Muscle of leg (tissue), 3 donors: ENCODE measurements at regions not wholly inside any gene's neighbourhood (a gene's known extent, or its start where the extent isn't known, plus 50 kb on each side); places are given as distances from the start of the nearest gene placed in this dataset.
A peak's percentile ranks its signal among the peaks of the same experiment; 100 is the strongest.
"Not testable (repeated sequence)": the region's sequence is repeated elsewhere in the genome, so short reads cannot be mapped to it uniquely, and the experiment has no call there.

ENCODE experiments used
- DNase-seq: peaks from one replicate; pipeline ENCODE4 v3.0.0; 2013
- H3K27ac ChIP-seq: one replicate; pipeline ENCODE4 v1.5.1; 2013; ENCODE audit warnings: mild to moderate bottlenecking, low read length, control low read depth
- H3K27me3 ChIP-seq: one replicate; pipeline ENCODE4 v1.6.1; 2013; ENCODE audit warnings: low read length; ENCODE audit not compliant: control insufficient read depth, insufficient read depth
- H3K36me3 ChIP-seq: one replicate; pipeline ENCODE4 v1.6.1; 2013; ENCODE audit warnings: low read length; ENCODE audit not compliant: control insufficient read depth, insufficient read depth
- H3K4me1 ChIP-seq: one replicate; pipeline ENCODE4 v1.6.1; 2013; ENCODE audit warnings: low read length; ENCODE audit not compliant: control insufficient read depth, insufficient read depth
- H3K4me3 ChIP-seq: one replicate; pipeline ENCODE4 v1.5.1; 2013; ENCODE audit warnings: low read length, control low read depth
- H3K9me3 ChIP-seq: replicated peaks from 2 replicates; pipeline ENCODE4 v1.6.1; 2013; ENCODE audit warnings: low read depth, low read length; ENCODE audit not compliant: control insufficient read depth
- WGBS: methylation state at CpG from one replicate; pipeline ENCODE4 v1.1.5; 2013; ENCODE audit warnings: missing lambda C conversion rate; ENCODE audit not compliant: insufficient coverage; 5-methylcytosine and 5-hydroxymethylcytosine counted together

DNA sequence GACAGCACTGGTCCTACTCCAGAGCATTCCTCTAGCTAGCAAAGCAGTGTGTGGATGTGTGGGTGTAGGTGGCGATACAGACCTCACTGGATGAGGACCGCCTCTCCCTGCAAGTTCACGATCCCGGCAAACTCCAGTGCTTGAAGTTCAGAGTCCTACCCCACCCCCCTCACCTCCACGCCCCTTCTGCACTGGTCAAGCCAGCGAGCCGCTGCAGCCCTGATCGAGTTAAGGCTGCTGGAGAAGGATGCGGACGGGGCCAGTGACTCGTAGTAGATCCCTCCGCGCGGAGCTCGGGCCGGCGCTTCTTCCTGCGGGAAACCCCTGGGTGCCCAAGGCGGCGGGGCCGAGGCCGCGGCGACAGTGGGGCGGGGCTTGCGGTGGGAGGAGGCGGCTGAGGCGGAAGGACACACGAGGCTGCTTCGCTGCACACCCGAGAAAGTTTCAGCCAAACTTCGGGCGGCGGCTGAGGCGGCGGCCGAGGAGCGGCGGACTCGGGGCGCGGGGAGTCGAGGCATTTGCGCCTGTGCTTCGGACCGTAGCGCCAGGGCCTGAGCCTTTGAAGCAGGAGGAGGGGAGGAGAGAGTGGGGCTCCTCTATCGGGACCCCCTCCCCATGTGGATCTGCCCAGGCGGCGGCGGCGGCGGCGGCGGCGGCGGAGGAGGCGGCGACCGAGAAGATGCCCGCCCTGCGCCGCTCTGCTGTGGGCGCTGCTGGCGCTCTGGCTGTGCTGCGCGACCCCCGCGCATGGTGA is 84.5 kb upstream of the NBPF19 start:
- 10% methylated on average over 2 of the region's 69 CpGs for WGBS
- not testable (repeated sequence) for H3K4me1 ChIP-seq, H3K27me3 ChIP-seq, H3K36me3 ChIP-seq, H3K9me3 ChIP-seq
- DNase-seq = peak; percentile 78
- Histone ChIP-seq H3K27ac (peak overlapping the region; percentile 42), H3K4me3 (peak overlapping the region; percentile 37)

- H3K27ac ChIP-seq, H3K36me3 ChIP-seq, DNase-seq, H3K27me3 ChIP-seq, H3K4me1 ChIP-seq, H3K9me3 ChIP-seq: not testable (repeated sequence)
- H3K4me3 ChIP-seq = peak overlapping the region; percentile 37
- no CpG with 5 or more reads among the region's 43 CpGs for WGBS
These were observed 83.9 kb upstream of the NBPF19 start for GRCh38 chr1:149390931-149391330.

- WGBS = no CpG with 5 or more reads among the region's 2 CpGs
These were observed 79.0 kb upstream of the NBPF19 start for GRCh38 chr1:149395802-149396201.

DNA sequence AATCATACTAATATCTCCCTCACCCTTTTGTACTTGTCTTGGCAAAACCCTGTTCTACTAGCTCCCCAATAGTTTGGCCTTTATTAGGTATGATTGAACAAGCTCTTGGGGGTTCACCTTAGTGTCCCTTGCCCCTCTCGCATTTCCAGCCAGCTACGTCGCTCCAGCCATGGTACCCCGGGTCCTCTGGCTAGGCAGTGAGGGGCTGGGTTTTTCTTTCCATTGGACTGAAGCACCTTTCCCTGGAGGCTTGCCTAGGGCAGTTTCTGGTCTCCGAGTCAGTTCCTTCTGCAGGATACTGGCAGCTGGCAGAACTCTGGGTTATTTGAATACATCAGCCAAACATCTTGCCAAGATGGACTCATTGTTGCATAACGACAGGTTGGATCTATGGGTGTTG is 76.3 kb upstream of the NBPF19 start:
- H3K4me1 ChIP-seq, DNase-seq: not testable (repeated sequence)
- no CpG with 5 or more reads among the region's 6 CpGs for WGBS

More at GRCh38 chr1:149395802-149396201, 79.0 kb upstream of the NBPF19 start:
- H3K36me3 ChIP-seq, DNase-seq, H3K27me3 ChIP-seq, H3K4me1 ChIP-seq, H3K27ac ChIP-seq, H3K4me3 ChIP-seq, H3K9me3 ChIP-seq: not testable (repeated sequence)

GRCh38 chr1:149408404-149408803 is 66.4 kb upstream of the NBPF19 start:
- not testable (repeated sequence) for H3K9me3 ChIP-seq, H3K4me1 ChIP-seq, H3K4me3 ChIP-seq, H3K27me3 ChIP-seq, DNase-seq, H3K27ac ChIP-seq, H3K36me3 ChIP-seq

More for the DNA sequence above, 76.3 kb upstream of the NBPF19 start:
- H3K27me3 ChIP-seq, H3K36me3 ChIP-seq, H3K9me3 ChIP-seq, H3K4me3 ChIP-seq, H3K27ac ChIP-seq: not testable (repeated sequence)

DNA sequence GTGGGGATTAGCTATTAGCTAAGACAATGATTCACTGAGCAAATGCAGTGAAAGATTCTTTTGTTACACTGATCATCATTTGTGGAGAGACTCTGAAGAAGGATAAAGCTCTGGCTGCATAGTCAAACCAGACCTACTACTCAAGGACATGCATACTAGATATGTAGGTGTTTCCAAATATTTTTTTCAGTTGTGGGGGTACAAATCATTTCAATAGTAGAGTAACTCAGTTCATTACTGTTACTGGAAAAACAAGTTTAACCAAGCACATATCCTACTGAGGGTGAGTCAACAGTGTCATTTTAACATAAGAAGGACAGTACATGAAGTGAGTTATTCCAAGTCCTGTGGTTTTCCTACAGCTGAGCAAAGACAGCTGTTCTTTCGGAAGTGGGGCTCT is 59.5 kb upstream of the NBPF19 start:
- H3K27me3 ChIP-seq, H3K4me3 ChIP-seq, H3K4me1 ChIP-seq, H3K36me3 ChIP-seq, H3K9me3 ChIP-seq, DNase-seq, H3K27ac ChIP-seq: not testable (repeated sequence)
- no CpG with 5 or more reads among the region's 1 CpG for WGBS

- H3K4me3 ChIP-seq, H3K9me3 ChIP-seq, H3K36me3 ChIP-seq, H3K27me3 ChIP-seq, H3K4me1 ChIP-seq, DNase-seq, H3K27ac ChIP-seq: not testable (repeated sequence)
- 100% methylated on average over 3 of the region's 3 CpGs for WGBS
These were observed 56.1 kb upstream of the NBPF19 start for GRCh38 chr1:149418782-149419181.

- H3K4me3 ChIP-seq, H3K9me3 ChIP-seq, H3K27ac ChIP-seq, H3K4me1 ChIP-seq, H3K36me3 ChIP-seq, H3K27me3 ChIP-seq: not testable (repeated sequence)
- WGBS = no CpG with 5 or more reads among the region's 5 CpGs
- DNase-seq = peak; percentile 85
These were observed 51.7 kb upstream of the NBPF19 start for GRCh38 chr1:149423122-149423521.
